NK-92 treated with Interleukin-12 subunit alpha and Interleukin-12 subunit beta, amount 100 ng/mL, for 24 hours (cell line): ENCODE measurements at regions not wholly inside any gene's neighbourhood (a gene's known extent, or its start where the extent isn't known, plus 50 kb on each side); places are given as distances from the start of the nearest gene placed in this dataset.
"Not testable (repeated sequence)": the region's sequence is repeated elsewhere in the genome, so short reads cannot be mapped to it uniquely, and the experiment has no call there.

Source experiments
- DNase-seq: peaks from one replicate; lab custom pipeline; 2025; lab: John Stamatoyannopoulos, UW

- no peak for DNase-seq
Measured at GRCh38 chr9:32172256-32172655, 212.2 kb upstream of the ACO1 start.

DNA sequence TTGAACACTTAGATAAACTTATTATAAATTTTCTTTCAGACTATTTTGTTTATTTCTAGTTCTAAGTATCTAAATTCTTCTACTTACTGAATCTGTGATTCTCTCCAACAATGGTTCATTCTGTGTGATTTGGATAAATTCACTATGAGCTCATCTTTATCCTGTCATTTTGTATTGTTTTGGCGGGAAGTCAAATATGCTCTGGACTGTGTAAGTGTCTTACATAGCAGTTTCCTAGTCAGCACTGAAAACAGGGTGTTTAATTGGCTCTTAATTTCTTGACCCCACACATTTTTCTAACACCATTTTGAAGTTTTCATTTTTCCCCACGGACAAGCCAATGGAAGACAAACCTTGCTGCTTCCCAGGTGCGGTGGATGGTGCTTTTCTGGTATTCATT is 207.0 kb upstream of the ACO1 start:
- DNase-seq = no peak

GRCh38 chr9:32180597-32180996 is 203.8 kb upstream of the ACO1 start:
- no peak for DNase-seq

DNA sequence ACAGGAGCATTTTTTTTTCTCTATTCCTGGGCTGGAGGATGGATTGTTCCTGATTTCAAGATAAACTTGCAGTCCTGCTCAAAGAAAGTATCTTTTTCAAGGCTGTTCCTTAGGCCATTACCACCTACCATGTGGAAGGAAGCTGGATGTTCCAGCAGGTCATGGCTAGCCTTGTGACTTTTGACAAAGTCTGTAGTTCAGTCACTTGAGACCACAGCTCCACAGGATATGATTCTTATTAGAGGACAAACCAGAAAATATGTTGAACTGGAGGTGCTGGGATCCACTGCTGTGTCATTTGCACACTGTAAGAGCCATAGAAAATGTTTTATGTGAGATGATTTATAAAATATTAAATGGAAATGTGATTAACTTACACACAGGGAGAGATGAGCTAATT is 184.2 kb upstream of the ACO1 start:
- DNase-seq = no peak

GRCh38 chr9:32200896-32201295 is 183.5 kb upstream of the ACO1 start:
- no peak for DNase-seq

- DNase-seq = not testable (repeated sequence)
Measured at GRCh38 chr9:32209164-32209563, 175.3 kb upstream of the ACO1 start.

DNA sequence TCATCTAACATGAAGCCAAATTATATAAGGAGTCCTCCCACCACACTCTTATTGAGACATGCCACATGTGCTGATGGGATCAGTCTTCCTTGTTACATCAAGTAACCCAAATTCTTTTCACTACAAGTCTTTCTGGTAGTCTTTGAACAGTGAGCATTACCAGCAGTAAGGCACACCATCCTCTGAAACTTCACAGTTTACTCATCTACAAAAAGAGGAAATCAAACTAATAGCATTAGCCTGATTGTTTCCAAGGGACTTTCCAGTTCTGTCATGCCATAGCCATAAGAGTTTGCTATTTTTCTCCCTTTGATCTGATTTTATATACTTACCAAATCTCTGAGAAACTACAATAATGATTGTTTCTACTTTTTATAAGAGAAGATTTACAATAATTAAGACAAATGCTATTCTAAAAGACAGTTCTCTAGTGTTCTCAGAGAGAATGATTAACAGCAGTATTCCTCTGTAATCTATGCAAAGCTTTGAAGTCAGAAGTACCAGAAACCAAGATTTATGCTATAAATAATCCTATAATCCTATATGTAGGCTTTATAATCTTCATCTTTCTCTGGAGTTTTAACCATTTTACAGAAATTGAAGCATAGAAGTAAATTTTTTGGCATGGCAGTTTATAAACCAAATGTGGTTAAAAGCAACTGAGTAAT is 166.2 kb upstream of the ACO1 start:
- DNase-seq = no peak

- no peak for DNase-seq
Measured at GRCh38 chr9:32220750-32221149, 163.7 kb upstream of the ACO1 start.

DNA sequence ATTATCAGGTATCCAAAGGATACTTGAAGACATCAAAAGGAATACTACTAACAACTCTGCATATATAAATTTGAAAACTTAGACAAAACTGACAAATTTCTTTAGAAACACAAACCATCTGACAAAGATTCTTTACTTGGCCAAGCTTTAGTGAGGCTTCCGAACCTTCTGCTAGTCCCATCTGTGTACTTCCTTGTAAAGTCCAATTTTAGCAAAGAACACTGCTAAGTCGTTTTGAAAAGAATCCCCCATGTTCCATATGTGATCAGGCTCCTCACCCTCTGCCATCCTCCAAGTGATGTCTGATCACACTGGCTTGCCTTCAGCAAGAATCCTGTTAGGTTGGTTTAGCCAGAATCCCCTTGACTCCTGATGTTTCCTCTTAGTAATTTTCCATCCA is 150.0 kb upstream of the ACO1 start:
- no peak for DNase-seq

DNA sequence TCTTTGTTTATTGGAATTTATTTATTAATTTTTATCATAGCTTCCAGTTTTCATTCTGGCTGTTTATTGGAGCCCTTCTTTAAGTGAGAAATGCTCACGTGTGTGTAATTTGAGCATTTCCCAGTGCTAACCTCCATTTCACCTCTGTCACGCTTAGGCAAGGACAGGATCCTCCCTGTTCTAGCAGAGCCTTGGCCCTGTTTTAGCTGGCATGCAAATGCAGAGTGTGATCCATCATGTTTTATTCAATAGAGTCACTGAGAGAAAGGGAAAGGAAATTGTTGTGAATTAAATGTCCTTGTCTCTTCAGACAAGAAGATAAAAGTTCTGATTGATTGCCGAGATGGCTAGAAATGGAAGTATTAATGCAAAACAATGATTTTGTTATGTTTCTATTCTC is 137.3 kb upstream of the ACO1 start:
- no peak for DNase-seq

- DNase-seq = no peak
Measured at GRCh38 chr9:32248189-32248712, 136.2 kb upstream of the ACO1 start.

DNA sequence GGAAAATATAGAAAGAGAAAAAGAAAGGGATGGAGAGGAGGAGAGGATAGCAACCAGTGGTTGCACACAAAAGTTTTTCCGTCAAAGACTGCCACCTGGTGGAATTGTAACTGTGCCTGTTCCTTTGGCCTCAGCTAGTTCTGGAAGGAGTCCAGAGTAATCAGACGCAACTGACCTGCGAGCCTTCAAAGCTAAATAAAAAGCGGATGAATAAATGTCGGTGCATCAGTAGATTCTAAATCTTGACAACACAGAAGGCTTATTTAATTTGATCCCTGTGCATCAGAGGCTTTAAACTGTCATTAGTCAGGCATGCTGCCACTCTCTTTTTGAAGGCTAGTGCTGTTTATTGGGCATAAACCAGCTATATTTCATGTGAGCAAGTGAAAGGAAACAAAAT is 132.9 kb upstream of the ACO1 start:
- no peak for DNase-seq

DNA sequence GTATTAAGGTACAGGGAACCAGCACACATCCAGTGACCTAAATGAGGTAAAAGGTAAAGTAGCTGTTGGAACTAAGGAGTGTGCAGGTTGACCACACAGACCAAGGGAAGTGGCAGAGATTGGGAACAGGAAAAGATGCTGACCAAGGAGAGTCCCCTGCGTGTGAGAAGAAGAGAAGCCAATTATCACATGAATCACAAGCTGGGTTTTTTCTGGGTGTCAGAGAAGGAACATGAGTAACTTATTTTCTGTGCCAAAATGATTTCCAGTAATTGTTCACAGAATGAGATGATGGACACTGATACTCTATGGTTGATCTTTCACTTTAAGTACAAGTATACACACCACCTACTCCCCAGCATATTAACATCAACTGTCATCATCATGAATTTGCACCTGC is 130.7 kb upstream of the ACO1 start:
- no peak for DNase-seq

GRCh38 chr9:32255026-32255425 is 129.4 kb upstream of the ACO1 start:
- no peak for DNase-seq

- DNase-seq = no peak
Measured at GRCh38 chr9:32258482-32258881, 126.0 kb upstream of the ACO1 start.

GRCh38 chr9:32260151-32260862 is 124.1 kb upstream of the ACO1 start:
- no peak for DNase-seq

- DNase-seq = no peak
Measured at GRCh38 chr9:32264170-32264864, 120.1 kb upstream of the ACO1 start.

DNA sequence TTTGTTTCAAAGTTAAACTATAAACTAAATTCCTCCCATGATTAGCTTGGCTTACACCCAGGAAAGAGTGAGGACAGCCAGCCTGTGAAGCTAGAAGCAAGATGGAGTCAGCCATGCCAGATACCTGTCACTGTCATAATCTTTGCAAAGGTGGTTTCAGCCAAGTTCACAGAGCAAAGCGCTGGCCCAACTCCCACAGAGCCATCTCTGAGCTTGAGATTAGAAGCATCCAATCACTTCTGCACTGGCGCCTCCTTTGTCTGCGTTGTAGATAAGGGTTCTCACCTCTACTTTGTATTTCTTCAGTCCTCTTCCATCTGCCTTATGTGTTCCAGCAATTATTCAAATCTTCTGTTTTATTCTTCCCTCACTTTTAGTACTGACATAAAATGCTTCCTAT is 119.4 kb upstream of the ACO1 start:
- no peak for DNase-seq

GRCh38 chr9:32278991-32279390 is 105.5 kb upstream of the ACO1 start:
- DNase-seq = no peak

DNA sequence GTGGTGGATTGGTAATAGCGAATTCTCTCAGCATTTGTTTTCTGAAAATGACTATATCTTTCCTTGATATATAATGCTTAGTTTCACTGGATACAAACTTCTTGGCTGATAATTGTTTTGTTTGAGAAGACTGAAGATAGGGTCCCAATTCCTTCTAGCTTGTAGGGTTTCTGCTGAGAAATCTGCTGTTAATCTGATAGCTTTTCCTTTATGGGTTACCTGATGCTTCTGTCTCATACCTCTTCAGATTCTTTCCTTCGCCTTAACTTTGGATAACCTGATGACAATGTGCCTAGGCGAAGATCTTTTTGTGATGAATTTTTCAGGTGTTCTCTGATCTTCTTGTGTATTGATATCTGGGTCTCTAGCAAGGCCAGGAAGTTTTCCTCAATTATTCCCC is 94.7 kb upstream of the ACO1 start:
- DNase-seq = no peak

DNA sequence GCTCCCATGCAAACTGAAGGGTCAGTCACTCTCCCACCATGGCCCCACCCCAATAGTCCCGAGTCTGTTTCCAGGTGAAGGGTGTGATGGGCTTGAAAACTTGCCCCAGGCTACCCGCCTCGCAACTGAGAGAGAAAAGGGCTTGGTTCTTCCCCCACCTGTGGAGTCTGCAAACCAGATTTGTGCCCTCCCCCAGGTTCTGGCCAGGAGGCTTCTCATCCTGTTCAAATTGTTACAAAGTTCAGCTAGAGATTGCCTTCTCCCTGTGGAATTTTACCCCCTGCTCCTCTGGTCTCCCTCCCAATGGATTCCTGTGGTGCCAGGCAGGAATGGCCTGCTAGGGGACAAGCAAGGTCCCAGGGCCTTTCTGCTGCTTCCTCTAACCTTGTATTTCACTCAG is 93.1 kb upstream of the ACO1 start:
- DNase-seq = no peak

DNA sequence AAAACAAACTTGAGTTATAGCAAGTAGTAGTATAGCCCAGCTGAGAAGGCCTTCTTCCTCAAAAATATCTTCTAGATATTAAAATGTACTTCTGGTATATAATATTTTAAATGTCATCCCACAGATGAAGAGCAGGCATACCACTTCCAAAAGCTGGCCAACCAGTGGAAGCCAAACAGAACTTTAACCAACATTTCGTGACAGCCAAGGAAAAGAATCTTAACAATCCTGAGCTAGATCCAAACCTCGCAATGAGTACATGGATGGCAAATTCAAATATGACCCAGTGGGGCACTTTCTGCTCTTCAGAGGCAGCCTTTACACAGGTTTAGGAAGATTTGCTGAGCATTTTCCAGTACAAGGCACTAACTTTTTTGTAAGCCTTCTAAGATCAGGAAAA is 91.8 kb upstream of the ACO1 start:
- no peak for DNase-seq

GRCh38 chr9:32293091-32293490 is 91.4 kb upstream of the ACO1 start:
- DNase-seq = no peak
